ENCODE measurements at regions not wholly inside any gene's neighbourhood (a gene's known extent, or its start where the extent isn't known, plus 50 kb on each side); places are given as distances from the start of the nearest gene placed in this dataset.

- no peak overlapping the region for H3K4me2 ChIP-seq (ENCODE audit: low read depth, low read length)
- H3K36me3 ChIP-seq (replicated peaks in 1 of 2; ENCODE audit: control insufficient read depth in 1 of 2, insufficient read depth in 2 of 2, low read length in 2 of 2), result no peaks in the 10 kb centered on the region
- H3K79me2 ChIP-seq (ENCODE audit: insufficient read depth, low read length), result no peaks in the 10 kb centered on the region
- BruUV-seq (replicated peaks), result no TSS peak
- in situ Hi-C loops (cut with HindIII; ENCODE audit: extremely low pct_ligation_motif_present, low pct_unique_long_range_greater_than_20kb), result no loop called here
- no peak overlapping the region for H3K9ac ChIP-seq (ENCODE audit: insufficient read depth, low read depth, low read length)
- no peaks in the 10 kb centered on the region for H3K9me3 ChIP-seq (ENCODE audit: low read length)
- FAIRE-seq, result no peak
- no peak for TF ChIP-seq MAFF (IDR thresholded peaks at IDR 0.05; ENCODE audit: low read depth, low read length)
- TF ChIP-seq SP2 (CRISPR knock-in tag; IDR thresholded peaks at IDR 0.05), result no peak
- no peak for TF ChIP-seq NFKB2 (CRISPR knock-in tag; IDR thresholded peaks at IDR 0.05; ENCODE audit: borderline replicate concordance)
- no peak for TF ChIP-seq XRCC5 (optimal IDR thresholded peaks at IDR 0.05; ENCODE audit: low read length)
- no peak for TF ChIP-seq SRSF1 (optimal IDR thresholded peaks at IDR 0.05; ENCODE audit: low read depth, low read length)
- TF ChIP-seq ZNF816 (CRISPR knock-in tag; IDR thresholded peaks at IDR 0.05; ENCODE audit: borderline replicate concordance), result no peak
- no peak for TF ChIP-seq NR3C1 (CRISPR knock-in tag; IDR thresholded peaks at IDR 0.05)
- no peak for TF ChIP-seq STAT5B (CRISPR knock-in tag; IDR thresholded peaks at IDR 0.05)
- no peak for TF ChIP-seq FOXO1 (CRISPR knock-in tag; IDR thresholded peaks at IDR 0.05)
- H3K4me3 ChIP-seq (replicated peaks in 1 of 3; ENCODE audit: insufficient read depth in 1 of 3, low read depth in 2 of 3, low read length in 3 of 3), result no peak overlapping the region
- ChIA-PET CTCF (ENCODE audit: low intra/inter-chr PET ratio, low total read pairs) (no interaction called here), POLR2A (no interaction called here)
- no peak for DNase-seq (ENCODE audit: low spot score)
- no peak for ATAC-seq
- intact Hi-C loops (cut with micrococcal nuclease; ENCODE audit: unreplicated experiment), result no loop called here
- no peaks in the 10 kb centered on the region for H4K20me1 ChIP-seq (ENCODE audit: insufficient read depth, low read length)
- 0% methylated on average over 2 of the region's 5 CpGs for WGBS (ENCODE audit: low lambda C conversion rate)
- no peaks in the 10 kb centered on the region for H3K27me3 ChIP-seq (ENCODE audit: control insufficient read depth in 1 of 2, insufficient read depth in 2 of 2, low read length in 2 of 2)
- H3K27ac ChIP-seq (ENCODE audit: extremely low read length, insufficient read depth, low read length), result no peak overlapping the region
- H3K4me1 ChIP-seq (ENCODE audit: insufficient read depth, low read length), result no peaks in the 10 kb centered on the region
- no peak overlapping the region for H2AFZ ChIP-seq (ENCODE audit: low read length)
Observed at GRCh38 chrX:3165808-3166207, 124.5 kb downstream of the ARSF start.
